Adipocyte (in vitro differentiated cells): ENCODE measurements at regions not wholly inside any gene's neighbourhood (a gene's known extent, or its start where the extent isn't known, plus 50 kb on each side); places are given as distances from the start of the nearest gene placed in this dataset.

Source experiments
- DNase-seq: peaks from one replicate; pipeline ENCODE4 v3.0.0-alpha.2; 2015; ENCODE audit warnings: low read depth
- H3K27me3 ChIP-seq: replicated peaks from 2 replicates; pipeline ENCODE4 v1.7.0; 2013; ENCODE audit warnings: mild to moderate bottlenecking, low read length, moderate library complexity; ENCODE audit not compliant: control insufficient read depth, insufficient read depth
- H3K36me3 ChIP-seq: 2 replicates; pipeline ENCODE4 v1.7.0; 2013; ENCODE audit warnings: low read length, mild to moderate bottlenecking, moderate library complexity; ENCODE audit not compliant: control insufficient read depth, insufficient read depth, severe bottlenecking
- H3K4me1 ChIP-seq: 2 replicates; pipeline ENCODE4 v1.7.0; 2013; ENCODE audit warnings: mild to moderate bottlenecking, low read length, moderate library complexity; ENCODE audit not compliant: control insufficient read depth, insufficient read depth
- H3K4me3 ChIP-seq: 2 replicates; pipeline ENCODE4 v1.7.0; 2013; ENCODE audit warnings: mild to moderate bottlenecking, low read length, moderate library complexity
- H3K9ac ChIP-seq: 2 replicates; pipeline ENCODE4 v1.7.0; 2013; ENCODE audit warnings: mild to moderate bottlenecking, low read length, moderate library complexity
- H3K9me3 ChIP-seq: 2 replicates; pipeline ENCODE4 v1.7.0; 2013; ENCODE audit warnings: mild to moderate bottlenecking, low read length, moderate library complexity; ENCODE audit not compliant: control insufficient read depth

- Histone ChIP-seq H3K36me3 (no peaks in the 10 kb centered on the region), H3K4me3 (no peak overlapping the region), H3K9ac (no peak overlapping the region), H3K4me1 (no peaks in the 10 kb centered on the region), H3K9me3 (no peaks in the 10 kb centered on the region), H3K27me3 (no peaks in the 10 kb centered on the region)
- no peak for DNase-seq
Observed at GRCh38 chr6:51257938-51258337, 439.3 kb downstream of the TFAP2B start.

DNA sequence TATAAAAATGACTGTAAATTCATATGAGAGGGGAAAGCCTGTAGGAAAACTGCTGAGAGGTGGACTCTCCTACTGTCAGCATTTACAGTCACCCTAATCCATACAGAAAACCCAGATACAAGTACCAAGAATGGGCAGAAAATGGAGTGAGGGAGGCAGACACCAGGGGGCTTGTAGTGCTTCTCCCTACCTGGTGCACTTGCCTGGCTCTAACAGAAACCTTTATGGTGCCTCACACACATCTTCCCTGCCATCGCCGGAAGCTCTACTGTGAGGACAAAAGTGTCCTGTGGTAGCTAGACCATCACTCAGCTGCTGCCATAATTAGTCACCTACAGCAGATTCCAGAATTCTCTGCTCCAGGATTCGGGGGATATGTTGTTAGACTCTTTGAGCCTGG, 441.3 kb downstream of the TFAP2B start:
- no peaks in the 10 kb centered on the region for H3K9me3 ChIP-seq
- H3K9ac ChIP-seq, result no peak overlapping the region
- DNase-seq, result no peak
- no peak overlapping the region for H3K4me3 ChIP-seq
- no peaks in the 10 kb centered on the region for H3K27me3 ChIP-seq
- H3K36me3 ChIP-seq, result no peaks in the 10 kb centered on the region
- no peaks in the 10 kb centered on the region for H3K4me1 ChIP-seq

- Histone ChIP-seq H3K9me3 (no peaks in the 10 kb centered on the region), H3K27me3 (no peaks in the 10 kb centered on the region), H3K4me1 (no peaks in the 10 kb centered on the region), H3K9ac (no peak overlapping the region), H3K4me3 (no peak overlapping the region), H3K36me3 (no peaks in the 10 kb centered on the region)
- DNase-seq, result no peak
Observed at GRCh38 chr6:51261691-51262090, 443.0 kb downstream of the TFAP2B start.

GRCh38 chr6:51265426-51265825, 446.8 kb downstream of the TFAP2B start:
- Histone ChIP-seq H3K27me3 (no peaks in the 10 kb centered on the region), H3K9ac (no peak overlapping the region), H3K9me3 (no peaks in the 10 kb centered on the region), H3K4me1 (no peaks in the 10 kb centered on the region), H3K4me3 (no peak overlapping the region), H3K36me3 (no peaks in the 10 kb centered on the region)
- no peak for DNase-seq

GRCh38 chr6:51266604-51267003, 447.9 kb downstream of the TFAP2B start:
- no peak for DNase-seq
- Histone ChIP-seq H3K36me3 (no peaks in the 10 kb centered on the region), H3K27me3 (no peaks in the 10 kb centered on the region), H3K9ac (no peak overlapping the region), H3K9me3 (no peaks in the 10 kb centered on the region), H3K4me3 (no peak overlapping the region), H3K4me1 (no peaks in the 10 kb centered on the region)

DNA sequence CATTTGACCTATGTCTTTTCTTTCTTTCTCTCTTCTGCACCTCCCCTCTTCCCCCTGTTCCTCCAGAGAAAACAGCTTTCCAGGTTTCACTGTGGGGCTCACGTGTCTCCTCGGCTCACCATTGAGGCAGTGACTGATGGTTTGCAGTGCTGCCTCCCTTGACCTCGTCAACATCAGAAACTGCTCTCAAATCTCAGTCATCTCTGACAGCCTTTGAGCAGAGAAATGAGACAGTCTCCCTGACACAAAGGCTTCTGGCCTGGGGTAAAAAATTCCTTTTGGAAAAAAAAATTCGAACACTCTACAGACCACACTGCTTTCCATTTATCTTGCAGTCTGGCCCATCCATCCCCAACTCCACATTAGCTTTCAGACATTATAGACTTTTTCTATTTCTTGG, 450.0 kb downstream of the TFAP2B start:
- no peak for DNase-seq

DNA sequence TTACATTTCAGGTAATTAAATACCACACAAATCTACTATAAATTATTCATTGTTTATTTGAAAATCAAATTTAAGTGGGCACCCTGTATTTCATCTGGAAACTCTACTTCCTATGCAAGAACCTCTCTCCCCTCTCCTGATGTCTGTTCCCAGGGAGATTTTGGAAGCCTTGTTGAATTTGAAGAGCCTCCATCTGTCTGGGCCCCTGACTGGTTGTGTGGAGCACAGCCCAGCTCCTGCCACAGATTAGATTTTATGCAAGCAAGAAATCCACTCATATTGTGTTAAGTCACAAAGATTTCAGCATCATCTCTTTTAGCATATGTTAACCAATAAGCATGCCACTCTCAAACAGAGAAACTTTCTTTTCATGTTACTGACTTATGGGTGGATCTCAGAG, 451.2 kb downstream of the TFAP2B start:
- no peak for DNase-seq
- Histone ChIP-seq H3K9ac (no peak overlapping the region), H3K4me3 (no peak overlapping the region), H3K4me1 (no peaks in the 10 kb centered on the region), H3K27me3 (no peaks in the 10 kb centered on the region), H3K36me3 (no peaks in the 10 kb centered on the region), H3K9me3 (no peaks in the 10 kb centered on the region)

More for the DNA sequence above, 450.0 kb downstream of the TFAP2B start:
- Histone ChIP-seq H3K36me3 (no peaks in the 10 kb centered on the region), H3K4me1 (no peaks in the 10 kb centered on the region), H3K9ac (no peak overlapping the region), H3K4me3 (no peak overlapping the region), H3K27me3 (no peaks in the 10 kb centered on the region), H3K9me3 (no peaks in the 10 kb centered on the region)

DNA sequence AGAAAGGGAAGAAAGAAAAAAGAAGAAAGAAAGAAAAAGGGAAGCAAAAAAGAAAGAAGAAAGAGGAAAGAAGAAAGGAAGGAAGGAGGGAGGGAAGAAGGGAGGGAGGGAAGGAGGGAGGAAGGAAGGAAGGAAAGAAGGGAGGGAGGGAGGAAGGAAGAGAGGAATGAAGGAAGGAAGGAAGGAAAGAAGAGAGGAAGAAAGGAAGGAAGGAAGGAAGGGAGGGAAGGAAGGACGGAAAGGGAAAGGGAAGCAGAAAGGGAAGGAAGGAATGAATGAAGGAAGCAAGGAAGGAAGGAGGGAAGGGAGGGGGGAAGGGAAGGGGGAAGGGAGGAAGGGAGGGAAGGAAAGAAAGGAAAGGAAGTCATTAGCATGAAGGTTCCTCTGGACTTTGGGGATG, 452.9 kb downstream of the TFAP2B start:
- no peak for DNase-seq
- H3K9me3 ChIP-seq, result no peaks in the 10 kb centered on the region
- no peaks in the 10 kb centered on the region for H3K4me1 ChIP-seq
- no peaks in the 10 kb centered on the region for H3K36me3 ChIP-seq
- H3K4me3 ChIP-seq, result no peak overlapping the region
- H3K9ac ChIP-seq, result no peak overlapping the region
- no peaks in the 10 kb centered on the region for H3K27me3 ChIP-seq

DNA sequence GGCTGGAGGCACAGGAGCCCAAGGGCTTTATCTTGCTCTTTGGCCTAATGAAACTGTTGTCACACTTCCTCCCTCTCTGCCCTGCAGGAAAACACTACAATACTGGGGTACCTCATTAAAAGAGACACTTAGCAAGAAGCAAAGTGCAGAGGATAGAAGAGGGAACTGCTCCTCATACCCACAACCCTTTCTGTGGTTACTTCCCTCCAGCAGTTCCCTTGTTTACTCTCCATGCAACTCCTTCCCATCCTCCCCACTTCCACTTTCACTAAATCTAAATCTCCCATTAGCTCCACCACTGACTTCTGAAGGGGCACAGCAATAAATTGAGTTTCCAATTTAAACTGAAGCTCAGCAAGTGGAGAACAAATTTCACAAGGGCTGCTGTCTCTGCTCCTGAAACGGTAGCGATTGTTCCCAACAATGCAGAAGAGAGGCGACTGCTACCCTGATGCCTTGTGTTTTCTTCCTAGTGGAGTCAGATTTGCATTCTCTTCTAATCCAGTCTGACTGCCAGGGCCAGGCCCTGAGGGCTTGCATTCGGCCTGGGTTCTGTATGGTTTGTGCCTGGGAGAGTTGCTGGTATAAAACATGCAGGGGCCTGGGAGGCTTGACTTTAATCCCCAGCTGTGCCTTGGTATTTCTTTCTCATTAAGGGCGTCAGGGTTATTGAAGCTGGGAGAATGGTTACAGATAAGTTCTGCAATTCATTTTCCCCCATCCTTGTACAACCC, 454.7 kb downstream of the TFAP2B start:
- H3K9ac ChIP-seq, result no peak overlapping the region
- H3K4me3 ChIP-seq, result no peak overlapping the region
- no peaks in the 10 kb centered on the region for H3K27me3 ChIP-seq
- H3K9me3 ChIP-seq, result no peaks in the 10 kb centered on the region
- DNase-seq, result no peak
- H3K4me1 ChIP-seq, result no peaks in the 10 kb centered on the region
- H3K36me3 ChIP-seq, result no peaks in the 10 kb centered on the region

GRCh38 chr6:51277474-51277873, 458.8 kb downstream of the TFAP2B start:
- H3K36me3 ChIP-seq, result no peaks in the 10 kb centered on the region
- H3K4me3 ChIP-seq, result no peak overlapping the region
- H3K4me1 ChIP-seq, result no peaks in the 10 kb centered on the region

DNA sequence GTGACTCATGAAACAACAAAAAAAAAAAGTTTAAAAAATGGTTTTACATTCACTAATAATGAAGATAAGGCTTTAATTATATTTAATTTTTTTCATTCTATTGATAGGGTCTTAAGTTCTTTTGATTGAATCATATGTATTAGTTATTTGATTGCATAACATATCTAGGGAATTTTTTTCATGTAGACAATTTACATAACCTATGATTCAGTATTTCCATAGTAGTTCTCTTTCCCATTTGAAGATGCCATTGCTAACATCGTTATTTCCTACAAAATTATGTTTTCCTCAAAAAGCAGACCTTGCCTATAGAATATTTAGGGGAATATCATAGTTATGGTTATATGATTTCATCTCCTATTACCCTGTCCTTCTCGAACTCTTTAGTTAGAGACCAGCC, 463.4 kb downstream of the TFAP2B start:
- H3K4me3 ChIP-seq, result no peak overlapping the region
- H3K9ac ChIP-seq, result no peak overlapping the region
- H3K27me3 ChIP-seq, result no peaks in the 10 kb centered on the region
- DNase-seq, result no peak
- H3K36me3 ChIP-seq, result no peaks in the 10 kb centered on the region
- no peaks in the 10 kb centered on the region for H3K9me3 ChIP-seq
- no peaks in the 10 kb centered on the region for H3K4me1 ChIP-seq

More at GRCh38 chr6:51277474-51277873, 458.8 kb downstream of the TFAP2B start:
- no peak overlapping the region for H3K9ac ChIP-seq
- DNase-seq, result no peak
- H3K9me3 ChIP-seq, result no peaks in the 10 kb centered on the region
- no peaks in the 10 kb centered on the region for H3K27me3 ChIP-seq
